Activated CD4-positive, alpha-beta T cell treated with anti-CD3 and anti-CD28 coated beads for 1 hour (primary cell): ENCODE measurements at regions not wholly inside any gene's neighbourhood (a gene's known extent, or its start where the extent isn't known, plus 50 kb on each side); places are given as distances from the start of the nearest gene placed in this dataset.
"Not testable (repeated sequence)": the region's sequence is repeated elsewhere in the genome, so short reads cannot be mapped to it uniquely, and the experiment has no call there.

Experiments used
- DNase-seq: peaks from one replicate; pipeline ENCODE4 v3.0.0-alpha.2; 2020

- no peak for DNase-seq
Observed at GRCh38 chr1:70490153-70490552, 79.1 kb downstream of the CTH start.

- DNase-seq = no peak
Observed at GRCh38 chr1:70495370-70495769, 84.3 kb downstream of the CTH start.

GRCh38 chr1:70496181-70496580 is 85.1 kb downstream of the CTH start:
- no peak for DNase-seq

GRCh38 chr1:70497152-70497551 is 86.1 kb downstream of the CTH start:
- DNase-seq = no peak

- DNase-seq = no peak
Observed at GRCh38 chr1:70498666-70499065, 87.6 kb downstream of the CTH start.

- no peak for DNase-seq
Observed at GRCh38 chr1:70499695-70500094, 88.6 kb downstream of the CTH start.

GRCh38 chr1:70503358-70503757 is 92.3 kb downstream of the CTH start:
- no peak for DNase-seq

- DNase-seq = no peak
Observed at GRCh38 chr1:70504176-70504820, 93.2 kb downstream of the CTH start.

GRCh38 chr1:70504821-70505193 is 93.7 kb downstream of the CTH start:
- DNase-seq = no peak

GRCh38 chr1:70507991-70508390 is 96.9 kb downstream of the CTH start:
- not testable (repeated sequence) for DNase-seq

GRCh38 chr1:70509996-70510876 is 99.2 kb downstream of the CTH start:
- no peak for DNase-seq

- DNase-seq = no peak
Observed at GRCh38 chr1:70517444-70517843, 106.4 kb downstream of the CTH start.

- no peak for DNase-seq
Observed at GRCh38 chr1:70518106-70518505, 107.0 kb downstream of the CTH start.

GRCh38 chr1:70528590-70529333 is 117.7 kb downstream of the CTH start:
- no peak for DNase-seq

GRCh38 chr1:70536708-70537366 is 125.8 kb downstream of the CTH start:
- no peak for DNase-seq

- no peak for DNase-seq
Observed at GRCh38 chr1:70537788-70538187, 126.7 kb downstream of the CTH start.

GRCh38 chr1:70542030-70542429 is 131.0 kb downstream of the CTH start:
- no peak for DNase-seq

- no peak for DNase-seq
Observed at GRCh38 chr1:70542856-70543255, 131.8 kb downstream of the CTH start.

GRCh38 chr1:70546726-70547125 is 135.7 kb downstream of the CTH start:
- DNase-seq = no peak

- no peak for DNase-seq
Observed at GRCh38 chr1:70552662-70553566, 141.8 kb downstream of the CTH start.

GRCh38 chr1:70553567-70553956 is 142.5 kb downstream of the CTH start:
- no peak for DNase-seq

- no peak for DNase-seq
Observed at GRCh38 chr1:70554341-70554740, 143.3 kb downstream of the CTH start.
